Suprapubic skin (tissue), 4 donors: ENCODE measurements at regions not wholly inside any gene's neighbourhood (a gene's known extent, or its start where the extent isn't known, plus 50 kb on each side); places are given as distances from the start of the nearest gene placed in this dataset.
"Not testable (repeated sequence)": the region's sequence is repeated elsewhere in the genome, so short reads cannot be mapped to it uniquely, and the experiment has no call there.

Source experiments
- EP300 ChIP-seq: sonication (generic); formaldehyde crosslinking; IDR thresholded peaks from one replicate; pipeline ENCODE4 v1.6.1; 2017; ENCODE audit warnings: antibody characterized with exemption
- POLR2A ChIP-seq, 2 donors: fragments of 450-650 bp; IDR thresholded peaks; one replicate each; pipeline ENCODE4 v1.6.1; 2017; ENCODE audit warnings: antibody characterized with exemption in 2 of 2, mild to moderate bottlenecking in 2 of 2, moderate library complexity in 2 of 2
- POLR2AphosphoS5 ChIP-seq, 3 donors: sonication (generic); formaldehyde crosslinking; IDR thresholded peaks; one replicate each; pipeline ENCODE4 v1.6.1; 2017; ENCODE audit warnings: antibody characterized with exemption in 3 of 3
- TF ChIP-seq, protein P1 (sequence below), 2 donors: fragments of 200-600 bp in 1 of 2; fragments of 450-650 bp in 1 of 2; sonication (generic) in 1 of 2; IDR thresholded peaks; one replicate each; pipeline ENCODE4 v1.5.1; 2016 to 2019; ENCODE audit warnings: antibody characterized with exemption in 2 of 2, mild to moderate bottlenecking in 1 of 2, moderate library complexity in 1 of 2

DNA sequence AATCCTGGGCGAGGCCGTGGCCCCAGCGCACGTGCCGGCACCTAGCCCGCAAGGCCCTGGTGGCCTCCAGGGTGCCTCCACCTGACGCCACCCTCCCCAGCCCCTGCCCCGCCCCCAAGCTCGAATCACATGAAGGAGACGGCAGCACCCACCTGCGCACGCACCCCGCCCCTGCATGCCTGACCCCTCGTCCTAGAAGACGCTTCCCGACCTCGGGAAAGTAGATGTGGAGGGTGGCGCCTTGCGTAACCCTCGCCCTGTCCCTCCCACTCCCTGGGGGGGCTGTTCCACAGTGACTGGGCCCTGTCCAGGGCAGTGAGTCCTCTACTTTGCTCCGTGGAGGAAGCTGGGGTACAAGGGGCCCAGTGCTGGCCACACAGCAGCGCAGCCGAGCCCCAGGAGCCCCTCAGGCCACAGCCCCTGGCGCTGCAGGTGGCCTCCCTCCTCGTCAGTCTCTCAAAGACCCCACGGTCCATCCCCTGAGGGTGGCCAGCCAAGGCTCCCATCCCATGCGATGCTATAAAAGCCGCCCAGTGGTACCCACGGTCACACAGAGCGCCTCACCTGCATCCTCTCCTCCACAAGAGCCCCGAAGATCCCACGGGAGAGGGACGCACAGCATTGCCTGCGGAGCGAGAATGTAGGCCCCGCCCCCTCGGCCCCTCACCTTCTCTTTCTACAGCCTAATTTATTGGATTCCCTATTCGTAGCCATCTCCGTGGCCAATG, 3027.3 kb upstream of the TEKT4 start:
- TF ChIP-seq POLR2A (IDR thresholded peaks at IDR 0.05); EP300; POLR2AphosphoS5 (IDR thresholded peaks at IDR 0.05): not testable (repeated sequence)
- TF ChIP-seq, protein P1, sequence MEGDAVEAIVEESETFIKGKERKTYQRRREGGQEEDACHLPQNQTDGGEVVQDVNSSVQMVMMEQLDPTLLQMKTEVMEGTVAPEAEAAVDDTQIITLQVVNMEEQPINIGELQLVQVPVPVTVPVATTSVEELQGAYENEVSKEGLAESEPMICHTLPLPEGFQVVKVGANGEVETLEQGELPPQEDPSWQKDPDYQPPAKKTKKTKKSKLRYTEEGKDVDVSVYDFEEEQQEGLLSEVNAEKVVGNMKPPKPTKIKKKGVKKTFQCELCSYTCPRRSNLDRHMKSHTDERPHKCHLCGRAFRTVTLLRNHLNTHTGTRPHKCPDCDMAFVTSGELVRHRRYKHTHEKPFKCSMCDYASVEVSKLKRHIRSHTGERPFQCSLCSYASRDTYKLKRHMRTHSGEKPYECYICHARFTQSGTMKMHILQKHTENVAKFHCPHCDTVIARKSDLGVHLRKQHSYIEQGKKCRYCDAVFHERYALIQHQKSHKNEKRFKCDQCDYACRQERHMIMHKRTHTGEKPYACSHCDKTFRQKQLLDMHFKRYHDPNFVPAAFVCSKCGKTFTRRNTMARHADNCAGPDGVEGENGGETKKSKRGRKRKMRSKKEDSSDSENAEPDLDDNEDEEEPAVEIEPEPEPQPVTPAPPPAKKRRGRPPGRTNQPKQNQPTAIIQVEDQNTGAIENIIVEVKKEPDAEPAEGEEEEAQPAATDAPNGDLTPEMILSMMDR (IDR thresholded peaks at IDR 0.05), result not testable (repeated sequence)
